ENCODE measurements at regions not wholly inside any gene's neighbourhood (a gene's known extent, or its start where the extent isn't known, plus 50 kb on each side); places are given as distances from the start of the nearest gene placed in this dataset.

DNA sequence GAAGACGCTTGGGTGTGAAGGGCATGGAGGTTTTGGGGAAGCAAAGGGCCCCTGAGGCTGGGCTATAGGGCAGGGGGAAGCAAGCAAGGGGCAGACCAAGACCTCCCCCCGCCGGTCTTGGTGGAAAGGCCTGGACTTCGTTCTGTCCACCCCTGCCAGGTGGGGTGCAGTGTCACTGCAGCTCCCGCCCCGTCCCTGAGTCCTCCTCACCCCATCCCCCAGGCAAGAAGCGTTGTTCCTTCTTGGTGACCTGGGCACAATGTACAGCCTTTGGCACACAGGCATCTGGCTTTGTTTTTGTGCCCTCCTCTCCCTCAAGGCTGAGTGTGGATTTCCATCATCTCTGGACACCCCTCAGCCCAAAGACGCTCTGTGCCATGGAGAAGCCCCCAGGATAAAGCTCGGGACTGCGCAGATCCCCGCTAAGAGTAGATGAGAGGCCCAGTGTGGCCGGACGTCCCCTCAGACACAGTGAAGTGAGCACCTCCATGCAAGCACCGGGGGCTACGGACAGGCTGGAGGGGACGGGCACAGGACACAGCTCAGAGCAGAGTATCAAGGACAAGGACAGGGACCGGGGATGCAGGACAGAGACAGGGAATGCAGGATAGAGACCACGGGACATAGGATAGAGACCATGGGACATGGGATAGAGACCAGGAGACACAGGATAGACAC, 89.4 kb upstream of the ACTRT2 start:
- DNase-seq (no peak), ATAC-seq (ENCODE audit: low read depth) (no peak)
- Mint-ChIP-seq H3K4me1 (no peaks in the 10 kb centered on the region), H3K27ac (no peak overlapping the region), H3K9me3 (ENCODE audit: insufficient read depth) (no peaks in the 10 kb centered on the region), H3K27me3 (no peaks in the 10 kb centered on the region), H3K4me3 (no peak overlapping the region)
- TF ChIP-seq EZH2 (IDR thresholded peaks at IDR 0.05; ENCODE audit: borderline replicate concordance, insufficient read depth, low read depth, low read length, poor library complexity, severe bottlenecking), result no peak
- Histone ChIP-seq H4K20me1 (ENCODE audit: control insufficient read depth, insufficient read depth, low read length, poor library complexity, severe bottlenecking) (no peaks in the 10 kb centered on the region), H3K27ac (ENCODE audit: low read length in 2 of 2) (no peak overlapping the region), H3K4me1 (ENCODE audit: control insufficient read depth in 2 of 2, insufficient read depth in 2 of 2, low read length in 2 of 2) (no peaks in the 10 kb centered on the region), H3K79me2 (ENCODE audit: control insufficient read depth, insufficient read depth, low read length) (no peaks in the 10 kb centered on the region), H3K4me2 (replicated peaks; ENCODE audit: low read depth, low read length, poor library complexity, severe bottlenecking) (no peak overlapping the region), H3K9me3 (ENCODE audit: control extremely low read depth in 1 of 3, control insufficient read depth in 2 of 3, insufficient read depth in 1 of 3, low read length in 2 of 3) (no peaks in the 10 kb centered on the region), H3K27me3 (replicated peaks in 1 of 4; ENCODE audit: control extremely low read depth in 1 of 4, control insufficient read depth in 3 of 4, insufficient read depth in 4 of 4, low read length in 3 of 4) (no peaks in the 10 kb centered on the region), H2AFZ (ENCODE audit: insufficient read depth, low read depth, low read length, poor library complexity, severe bottlenecking) (no peak overlapping the region), H3K4me3 (ENCODE audit: control extremely low read depth in 1 of 5, extremely low read depth in 1 of 5, insufficient read depth in 1 of 5, low read depth in 2 of 5, low read length in 4 of 5) (no peak overlapping the region), H3K36me3 (replicated peaks in 1 of 2; ENCODE audit: control extremely low read depth in 1 of 2, control insufficient read depth in 1 of 2, extremely low read depth in 1 of 2, insufficient read depth in 2 of 2, low read length in 1 of 2) (no peaks in the 10 kb centered on the region), H3K9ac (ENCODE audit: low read length) (no peak overlapping the region)
- POLR2A ChIA-PET, result no interaction called here
- CTCF ChIA-PET, result no interaction called here
- 91% methylated on average over 16 of the region's 18 CpGs for WGBS (ENCODE audit: insufficient coverage)
- intact Hi-C loops (cut with micrococcal nuclease), result loop anchor here (10.0 kb wide), 1 partner anchor 757 kb away; no protein-coding TSS in a partner anchor

- no peaks in the 10 kb centered on the region for H3K27me3 ChIP-seq (replicated peaks in 1 of 4; ENCODE audit: control extremely low read depth in 1 of 4, control insufficient read depth in 3 of 4, insufficient read depth in 4 of 4, low read length in 3 of 4)
- H3K9ac ChIP-seq (ENCODE audit: low read length), result no peak overlapping the region
- H3K9me3 ChIP-seq (ENCODE audit: control extremely low read depth in 1 of 3, control insufficient read depth in 2 of 3, insufficient read depth in 1 of 3, low read length in 2 of 3), result no peaks in the 10 kb centered on the region
- no peaks in the 10 kb centered on the region for H3K27me3 Mint-ChIP-seq
- H4K20me1 ChIP-seq (ENCODE audit: control insufficient read depth, insufficient read depth, low read length, poor library complexity, severe bottlenecking), result no peaks in the 10 kb centered on the region
- no peak overlapping the region for H3K4me3 Mint-ChIP-seq
- H2AFZ ChIP-seq (ENCODE audit: insufficient read depth, low read depth, low read length, poor library complexity, severe bottlenecking), result no peak overlapping the region
- H3K79me2 ChIP-seq (ENCODE audit: control insufficient read depth, insufficient read depth, low read length), result no peaks in the 10 kb centered on the region
- H3K4me1 ChIP-seq (ENCODE audit: control insufficient read depth in 2 of 2, insufficient read depth in 2 of 2, low read length in 2 of 2), result no peaks in the 10 kb centered on the region
- no peaks in the 10 kb centered on the region for H3K36me3 ChIP-seq (replicated peaks in 1 of 2; ENCODE audit: control extremely low read depth in 1 of 2, control insufficient read depth in 1 of 2, extremely low read depth in 1 of 2, insufficient read depth in 2 of 2, low read length in 1 of 2)
- ATAC-seq (ENCODE audit: low read depth) (no peak), DNase-seq (no peak)
- ChIA-PET CTCF (no interaction called here), POLR2A (no interaction called here)
- H3K27ac Mint-ChIP-seq, result no peak overlapping the region
- intact Hi-C loops (cut with micrococcal nuclease), result loop anchor here (10.0 kb wide), 1 partner anchor 758 kb away; no protein-coding TSS in a partner anchor
- H3K9me3 Mint-ChIP-seq (ENCODE audit: insufficient read depth), result peaks cover under 1% of the 10 kb centered on the region
- no peak overlapping the region for H3K27ac ChIP-seq (ENCODE audit: low read length in 2 of 2)
- no peak overlapping the region for H3K4me2 ChIP-seq (replicated peaks; ENCODE audit: low read depth, low read length, poor library complexity, severe bottlenecking)
- H3K4me1 Mint-ChIP-seq, result no peaks in the 10 kb centered on the region
- TF ChIP-seq EZH2 (IDR thresholded peaks at IDR 0.05; ENCODE audit: borderline replicate concordance, insufficient read depth, low read depth, low read length, poor library complexity, severe bottlenecking), result no peak
- TF ChIP-seq CTCF (IDR thresholded peaks at IDR 0.05), result no peak
- H3K4me3 ChIP-seq (ENCODE audit: control extremely low read depth in 1 of 5, extremely low read depth in 1 of 5, insufficient read depth in 1 of 5, low read depth in 2 of 5, low read length in 4 of 5), result no peak overlapping the region
- 87% methylated on average over 25 of the region's 29 CpGs for WGBS (ENCODE audit: insufficient coverage)
Measured at GRCh38 chr1:2932671-2933350, 88.5 kb upstream of the ACTRT2 start.
